Activated CD4-positive, alpha-beta T cell treated with anti-CD3 and anti-CD28 coated beads, Interleukin-2, amount 50 U/mL, for 48 hours (primary cell): ENCODE measurements at regions not wholly inside any gene's neighbourhood (a gene's known extent, or its start where the extent isn't known, plus 50 kb on each side); places are given as distances from the start of the nearest gene placed in this dataset.
"Not testable (repeated sequence)": the region's sequence is repeated elsewhere in the genome, so short reads cannot be mapped to it uniquely, and the experiment has no call there.

ENCODE experiments used
- DNase-seq, 2 experiments: peaks; one replicate each; pipeline ENCODE4 v3.0.0-alpha.2; 2020

DNA sequence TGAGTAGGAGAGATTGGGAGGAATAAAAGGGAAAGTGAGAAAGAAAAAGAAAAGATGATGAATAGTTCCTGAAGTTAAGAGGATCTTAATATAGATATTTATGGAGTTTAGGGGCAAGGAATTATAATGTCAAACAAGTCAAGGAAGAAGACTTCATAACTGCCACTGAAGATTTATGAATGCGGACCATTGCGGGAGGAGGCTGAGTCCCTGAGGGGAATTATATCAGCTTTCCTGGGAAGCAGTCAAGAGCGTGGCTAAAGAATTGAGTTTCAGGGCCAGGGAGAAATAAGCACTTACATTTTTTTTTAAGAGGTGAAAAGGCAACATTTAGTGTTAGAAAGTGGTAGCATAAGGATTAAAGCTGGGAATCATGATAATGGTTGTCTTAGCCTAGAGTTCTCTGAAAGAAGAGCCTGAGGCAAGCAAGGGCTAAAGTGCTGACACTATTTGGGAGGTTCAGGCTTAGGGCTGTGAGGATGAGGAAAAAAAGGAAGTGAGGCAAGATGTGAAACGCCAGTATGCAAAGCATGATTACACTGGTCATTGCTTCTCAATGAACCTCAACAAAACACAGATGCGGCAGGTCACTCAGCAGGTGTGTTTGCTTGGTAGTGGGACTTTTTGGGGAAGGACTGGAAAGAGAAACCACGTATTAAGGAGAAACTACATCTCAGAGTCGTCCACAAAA, 217.1 kb downstream of the SLC4A3 start:
- DNase-seq = no peak

DNA sequence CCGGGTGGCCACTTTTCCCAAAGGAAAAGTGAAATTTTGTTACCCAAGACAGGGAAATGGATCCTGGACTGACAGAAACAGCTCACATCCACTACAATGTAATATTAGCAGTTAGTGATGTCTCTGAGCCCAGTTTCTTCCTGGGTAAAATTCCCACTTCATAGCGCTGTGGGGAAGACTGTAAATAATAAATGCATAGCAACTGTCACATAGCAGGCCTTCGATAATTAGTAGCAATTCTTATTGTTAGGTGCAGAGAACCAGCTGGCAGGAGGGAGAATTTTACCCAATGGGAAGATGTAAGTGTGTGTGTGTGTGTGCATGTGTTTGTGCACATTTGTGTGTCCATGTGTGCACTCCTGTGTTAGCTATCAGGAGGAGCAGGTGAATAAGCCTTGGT, 221.5 kb downstream of the SLC4A3 start:
- no peak for DNase-seq

DNA sequence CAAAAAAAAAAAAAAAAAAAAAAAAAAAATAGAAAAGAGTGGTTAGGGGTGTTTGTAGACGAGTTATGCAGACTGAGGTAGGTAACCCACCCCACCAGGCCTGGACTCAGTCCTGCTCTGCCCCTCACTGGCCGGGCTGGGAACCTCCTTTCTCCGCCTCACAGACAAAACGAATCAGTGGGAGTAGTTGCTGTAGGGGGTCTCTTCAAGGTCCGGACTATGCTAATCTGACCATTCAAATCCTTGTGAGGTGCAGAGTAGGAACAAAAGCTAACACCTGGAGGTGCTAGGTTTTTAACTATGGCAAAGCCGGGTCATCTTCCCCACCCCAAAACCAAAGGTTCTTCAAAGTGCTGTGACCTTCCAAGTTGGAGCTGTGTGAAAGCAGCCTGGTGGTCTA, 223.7 kb downstream of the SLC4A3 start:
- no peak for DNase-seq

DNA sequence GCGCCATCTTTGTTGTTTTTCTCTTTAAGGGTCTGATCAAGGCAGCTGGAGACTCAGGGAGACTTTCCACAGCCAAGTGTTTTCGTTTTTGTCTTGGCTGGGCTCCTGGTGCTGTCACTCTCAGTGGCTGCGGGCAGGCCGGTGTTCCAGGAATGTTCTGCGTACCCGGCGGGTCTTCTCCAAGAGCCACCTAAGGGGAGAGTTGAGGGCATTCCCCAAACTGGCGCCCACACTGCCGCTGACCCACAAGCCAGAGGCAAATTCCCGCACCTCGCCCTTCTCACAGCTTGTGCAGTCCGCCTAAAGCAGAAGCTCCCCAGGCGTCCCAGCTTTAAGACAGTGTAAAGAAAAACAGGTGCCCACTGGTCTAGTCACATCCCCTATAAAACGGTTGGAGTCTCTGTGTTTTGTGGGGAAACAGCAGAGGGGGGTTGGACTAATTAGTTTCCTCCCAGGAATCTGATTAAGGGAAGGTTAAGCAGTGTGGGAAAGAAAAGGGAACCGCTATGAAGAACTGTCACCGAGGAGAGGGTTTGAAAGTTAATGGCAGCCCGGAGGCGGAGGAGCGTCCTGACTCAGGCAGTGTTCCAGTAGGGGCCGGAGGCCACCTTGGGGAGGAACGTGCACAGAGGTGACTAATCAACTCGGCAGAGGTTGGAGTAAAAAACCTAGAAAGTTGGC, 224.5 kb downstream of the SLC4A3 start:
- no peak for DNase-seq

DNA sequence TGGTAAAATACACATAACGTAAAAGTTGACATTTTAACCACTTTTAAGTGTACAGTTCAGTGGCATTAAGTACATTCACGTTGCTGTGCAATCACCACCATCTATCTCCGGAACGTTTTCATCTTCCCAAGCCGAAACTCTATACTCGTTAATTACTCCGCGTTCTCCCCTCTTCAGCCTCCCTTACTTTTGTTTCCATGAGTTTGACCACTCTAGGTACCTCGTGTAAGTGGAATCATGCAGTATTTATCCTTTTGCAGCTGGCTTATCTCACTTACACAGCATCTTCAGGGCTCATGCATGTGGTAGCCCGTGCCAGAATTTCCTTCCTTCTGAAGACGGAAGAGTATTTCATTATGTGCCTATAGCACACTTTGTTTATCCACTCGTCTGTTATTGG, 225.2 kb downstream of the SLC4A3 start:
- no peak for DNase-seq

DNA sequence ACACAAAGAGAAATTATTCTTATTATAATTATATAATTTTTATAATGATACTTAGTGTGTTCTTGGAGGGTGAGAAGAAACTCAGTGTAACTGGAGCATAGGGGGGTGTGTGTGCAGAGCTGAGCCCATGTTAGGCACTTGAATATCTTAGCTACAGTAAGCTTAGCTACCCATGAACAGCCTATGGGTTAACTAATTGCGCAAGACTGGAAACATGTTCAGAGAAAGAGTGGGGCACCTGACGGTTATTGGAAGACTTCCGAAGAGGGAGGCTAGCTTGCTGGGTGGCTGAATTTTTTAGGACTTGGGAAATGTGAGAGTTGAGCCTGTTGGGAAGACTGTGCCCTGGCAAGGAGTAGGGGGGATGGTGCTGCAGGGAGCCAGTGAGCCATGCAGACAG, 229.2 kb downstream of the SLC4A3 start:
- DNase-seq = no peak

DNA sequence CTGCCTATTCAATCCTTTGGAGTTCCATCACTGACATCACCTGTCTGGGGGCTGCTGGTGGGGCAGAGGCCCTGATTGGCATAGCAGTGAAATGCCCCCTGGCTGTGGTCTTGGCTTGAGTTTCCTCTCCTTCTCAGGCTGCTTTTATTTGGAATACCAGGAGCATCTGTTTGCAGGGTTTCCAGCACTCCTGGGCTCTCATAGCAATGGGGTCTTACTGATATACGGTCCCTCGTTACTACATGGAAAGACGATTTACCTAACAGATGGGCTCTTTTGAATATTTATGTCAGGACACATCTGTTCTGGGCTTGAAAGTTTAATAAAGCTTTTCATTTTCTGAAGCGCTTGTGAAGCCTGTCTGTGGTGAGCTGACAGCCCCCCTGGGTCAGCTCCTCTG, 230.3 kb downstream of the SLC4A3 start:
- no peak for DNase-seq

DNA sequence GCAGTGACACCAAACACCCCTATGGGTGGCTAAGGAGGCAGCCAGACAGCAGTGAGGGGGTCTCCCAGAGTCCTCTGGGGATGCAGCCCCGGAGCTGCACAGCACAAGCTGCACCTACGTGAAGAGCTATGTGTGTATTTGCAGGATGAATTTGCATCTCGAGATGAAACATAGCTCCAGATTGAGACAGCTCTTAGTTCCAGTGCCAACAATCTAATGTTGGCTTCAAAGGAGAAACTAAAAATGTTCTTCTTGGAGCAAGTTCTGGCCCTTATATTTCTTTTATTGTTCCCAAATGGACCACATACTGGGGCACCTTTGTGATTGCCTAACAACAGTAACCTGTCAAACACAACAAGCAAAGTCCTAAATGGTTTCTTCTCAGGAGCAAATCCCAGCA, 233.9 kb downstream of the SLC4A3 start:
- no peak for DNase-seq

DNA sequence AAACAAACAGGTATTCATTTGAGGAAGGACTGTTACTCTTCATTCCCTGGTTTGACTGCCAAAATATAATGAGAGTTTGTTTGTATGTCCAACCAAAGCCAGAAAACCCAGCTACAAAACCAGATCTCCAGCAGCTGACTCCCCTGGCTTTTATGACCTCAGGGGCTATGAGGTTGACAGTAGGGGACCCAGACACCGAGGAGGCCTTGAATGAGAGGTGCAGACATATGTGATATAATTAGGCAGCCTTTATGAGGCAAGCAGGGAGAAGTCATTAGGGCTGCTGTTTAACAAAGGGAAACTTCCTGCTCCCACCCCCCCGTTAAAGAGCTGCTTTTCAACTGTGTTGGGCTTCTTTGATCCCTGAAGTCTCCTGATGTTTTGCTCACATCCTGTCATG, 236.7 kb downstream of the SLC4A3 start:
- no peak for DNase-seq

DNA sequence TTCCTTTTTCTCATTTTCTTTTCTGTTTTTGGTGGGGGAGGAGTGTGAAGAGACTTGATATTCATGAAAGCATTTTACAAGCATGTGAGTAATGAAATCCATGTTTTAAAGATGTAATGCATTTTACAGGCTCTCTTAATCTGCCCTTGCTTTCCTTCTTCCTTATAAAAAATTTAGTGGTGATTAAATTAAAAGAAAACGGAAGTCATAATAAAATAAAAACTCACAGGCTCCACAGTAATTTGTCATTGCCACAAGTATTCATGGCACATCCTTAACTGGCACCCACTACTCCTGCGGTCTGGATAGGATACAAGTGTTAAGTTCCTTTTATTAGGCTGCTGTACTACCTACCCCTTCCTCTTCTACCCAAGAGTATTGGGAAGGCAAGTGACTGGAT, 241.2 kb downstream of the SLC4A3 start:
- DNase-seq = no peak

DNA sequence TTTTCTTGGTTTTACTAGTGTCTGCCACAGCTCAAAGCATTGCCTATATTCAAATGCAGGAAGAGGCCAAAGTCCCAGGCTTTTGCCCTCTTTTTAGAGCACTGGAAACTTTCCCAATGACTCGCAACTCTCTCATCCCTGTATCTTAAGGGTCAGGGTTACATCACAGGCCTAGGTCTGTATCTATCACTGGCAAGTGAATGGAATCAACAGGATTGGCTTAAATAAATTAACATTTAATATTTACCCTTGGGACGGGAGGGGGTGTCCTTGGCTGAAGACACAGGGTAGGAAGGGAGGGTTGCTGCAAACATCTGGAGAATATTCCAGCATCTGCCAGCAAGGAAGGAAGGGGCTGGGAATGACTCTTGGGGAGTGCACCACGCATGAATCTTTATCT, 242.6 kb downstream of the SLC4A3 start:
- DNase-seq = no peak

DNA sequence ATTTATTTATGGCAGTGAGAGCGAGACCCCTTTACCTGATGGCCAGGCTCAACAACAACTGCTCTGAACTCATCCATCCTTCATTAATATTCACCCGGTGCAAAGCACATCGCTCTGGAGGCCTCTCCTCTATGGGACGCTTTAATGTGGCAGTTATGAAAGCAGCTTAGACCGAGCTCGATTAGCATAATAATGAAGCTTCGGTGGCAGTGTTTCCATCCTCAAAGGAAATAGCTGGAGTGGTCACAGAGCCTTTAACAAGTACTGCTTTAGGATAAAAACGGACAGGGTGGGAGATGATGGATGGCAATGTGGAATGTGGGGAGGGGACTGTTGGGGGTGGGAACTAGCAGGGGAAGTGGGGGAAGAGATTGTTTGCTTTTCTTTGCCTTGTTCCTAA, 243.9 kb downstream of the SLC4A3 start:
- DNase-seq = no peak

DNA sequence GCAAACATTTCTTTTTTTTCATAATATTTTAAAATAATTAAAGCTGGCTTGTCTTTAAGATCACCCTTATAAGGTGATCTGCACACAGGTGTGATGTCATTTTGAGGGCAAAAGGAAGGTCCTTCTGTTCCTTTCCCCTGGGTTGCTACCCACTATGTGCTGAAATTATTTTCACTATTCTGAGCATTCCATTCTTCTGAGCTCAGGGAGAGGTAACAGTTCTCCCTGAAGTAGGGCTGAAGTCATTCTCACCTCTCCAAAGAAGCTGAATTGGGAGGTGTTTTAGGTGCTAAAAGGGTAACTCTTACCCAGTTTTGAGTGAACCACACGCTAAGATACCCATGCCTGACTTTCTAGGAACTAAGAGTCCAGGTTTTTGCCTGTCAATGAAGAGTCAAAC, 247.6 kb downstream of the SLC4A3 start:
- DNase-seq = no peak

DNA sequence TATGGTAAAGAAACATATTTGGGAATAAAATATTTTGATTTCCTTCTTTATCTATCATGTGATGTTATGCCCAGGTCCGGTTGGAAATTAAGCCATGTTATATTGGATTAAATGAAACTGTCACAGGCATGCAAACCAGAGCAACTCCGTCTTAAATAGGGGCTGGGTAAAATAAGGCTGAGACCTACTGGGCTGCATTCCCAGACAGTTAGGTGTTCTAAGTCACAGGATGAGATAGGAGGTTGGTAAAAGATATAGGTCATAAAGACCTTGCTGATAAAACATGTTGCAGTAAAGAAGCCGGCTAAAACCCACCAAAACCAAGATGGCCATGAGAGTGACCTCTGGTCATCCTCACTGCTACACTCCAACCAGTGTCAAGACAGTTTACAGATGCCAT, 248.6 kb downstream of the SLC4A3 start:
- not testable (repeated sequence) for DNase-seq

DNA sequence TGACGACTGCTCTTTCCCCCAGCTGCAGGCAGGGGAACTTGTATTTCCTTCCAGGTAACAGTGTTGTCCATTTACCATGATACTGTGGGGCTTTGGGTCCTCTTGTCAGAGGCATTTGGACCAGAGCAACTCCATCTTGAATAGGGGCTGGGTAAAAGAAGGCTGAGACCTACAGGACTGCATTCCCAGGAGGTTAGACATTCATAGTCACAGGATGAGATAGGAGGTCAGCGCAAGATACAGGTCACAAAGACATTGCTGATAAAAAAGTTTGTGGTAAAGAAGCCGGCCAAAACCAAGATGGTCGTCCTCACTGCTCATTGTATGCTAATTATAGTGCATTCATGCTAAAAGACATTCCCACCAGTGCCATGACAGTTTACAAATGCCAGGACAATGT, 249.5 kb downstream of the SLC4A3 start:
- no peak for DNase-seq

DNA sequence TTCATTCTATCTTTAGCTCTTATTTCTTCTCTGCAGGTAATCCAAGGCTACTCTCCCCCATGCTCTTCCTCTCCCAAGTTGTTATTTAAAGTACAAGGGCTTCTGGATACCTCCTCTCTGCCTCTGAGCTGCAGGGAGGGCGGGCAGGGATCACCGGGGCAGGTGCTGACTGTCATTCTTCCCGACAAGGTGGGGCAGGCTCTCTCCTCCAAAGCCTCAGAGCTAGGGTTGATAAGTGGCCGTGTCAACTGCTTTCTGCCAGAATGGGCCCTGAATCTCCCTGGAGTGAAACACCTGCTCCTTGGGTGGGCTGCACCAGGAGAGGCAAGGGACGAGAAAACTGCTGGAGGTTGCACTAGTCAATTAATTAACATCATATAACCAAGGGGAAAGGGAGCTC, 250.3 kb downstream of the SLC4A3 start:
- DNase-seq = no peak

DNA sequence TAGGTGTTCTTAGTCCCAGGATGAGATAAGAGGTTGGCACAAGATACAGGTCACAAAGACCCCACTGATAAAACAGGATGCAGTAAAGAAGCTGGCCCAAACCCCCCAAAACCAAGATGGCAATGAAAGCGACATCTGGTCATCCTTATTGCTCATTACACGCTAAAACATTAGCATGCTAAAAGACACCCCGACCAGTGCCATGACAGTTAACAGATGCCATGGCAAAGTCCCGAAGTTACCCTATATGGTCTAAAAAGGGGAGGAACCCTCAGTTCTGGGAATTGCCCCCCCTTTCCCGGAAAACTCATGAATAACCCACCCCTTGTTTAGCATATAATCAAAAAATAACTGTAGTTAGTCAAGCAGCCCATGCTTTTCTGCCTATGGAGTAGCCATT, 251.1 kb downstream of the SLC4A3 start:
- DNase-seq = no peak

DNA sequence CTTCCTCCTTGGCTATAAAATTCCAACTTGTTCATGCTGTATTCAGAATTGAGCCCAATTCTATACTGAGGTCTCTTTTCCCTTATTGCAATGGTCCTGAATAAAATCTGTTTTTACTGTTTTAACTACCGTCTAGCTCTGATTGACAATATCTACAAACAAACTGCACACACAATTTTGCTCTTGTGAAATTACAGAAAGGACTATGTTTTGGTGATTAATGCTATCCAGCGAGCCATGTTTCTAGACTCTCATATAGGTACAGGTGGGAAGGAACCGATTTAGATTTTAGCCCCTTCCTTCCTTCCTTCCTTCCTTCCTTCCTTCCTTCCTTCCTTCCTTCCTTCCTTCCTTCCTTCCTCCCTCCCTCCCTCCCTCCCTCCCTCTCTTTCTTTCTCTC, 254.4 kb downstream of the SLC4A3 start:
- DNase-seq = no peak

DNA sequence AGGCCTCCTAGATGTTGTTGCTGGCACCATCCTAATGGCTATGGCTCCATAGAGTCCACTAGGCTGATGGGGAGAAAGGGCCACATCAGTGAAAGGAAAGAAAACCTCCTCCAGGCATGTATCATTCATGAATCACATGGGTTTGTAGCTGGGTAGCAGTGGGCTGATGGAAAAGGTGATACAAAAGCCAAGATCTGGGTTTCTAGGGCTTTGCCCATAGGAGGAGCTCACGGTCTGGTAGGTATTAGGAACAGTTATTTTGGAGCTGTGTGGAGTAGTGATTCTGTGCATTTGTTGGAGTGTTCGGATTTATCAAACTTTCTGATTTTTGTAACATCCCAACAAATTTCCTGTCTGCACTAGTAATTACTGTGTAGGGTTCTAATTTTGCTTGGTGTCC, 259.2 kb downstream of the SLC4A3 start:
- DNase-seq = no peak

DNA sequence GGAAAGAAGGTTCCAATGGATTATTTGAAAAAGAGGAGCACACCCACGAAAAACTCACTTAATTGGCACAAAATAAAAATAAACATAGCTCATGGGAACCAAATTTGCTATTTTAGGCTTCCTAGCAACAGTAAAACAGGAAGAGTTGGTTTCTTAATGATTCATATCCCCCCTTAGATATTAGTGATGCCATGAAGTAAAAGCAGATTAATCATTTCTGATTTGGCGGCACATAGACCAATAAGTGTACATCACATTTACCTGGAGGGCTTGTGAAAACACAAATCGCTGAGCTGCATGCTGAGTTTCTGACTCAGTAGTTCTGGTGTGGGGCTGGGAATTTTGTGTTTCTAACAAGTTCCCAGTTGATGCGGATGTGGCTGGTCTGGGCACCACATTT, 260.4 kb downstream of the SLC4A3 start:
- DNase-seq = no peak

DNA sequence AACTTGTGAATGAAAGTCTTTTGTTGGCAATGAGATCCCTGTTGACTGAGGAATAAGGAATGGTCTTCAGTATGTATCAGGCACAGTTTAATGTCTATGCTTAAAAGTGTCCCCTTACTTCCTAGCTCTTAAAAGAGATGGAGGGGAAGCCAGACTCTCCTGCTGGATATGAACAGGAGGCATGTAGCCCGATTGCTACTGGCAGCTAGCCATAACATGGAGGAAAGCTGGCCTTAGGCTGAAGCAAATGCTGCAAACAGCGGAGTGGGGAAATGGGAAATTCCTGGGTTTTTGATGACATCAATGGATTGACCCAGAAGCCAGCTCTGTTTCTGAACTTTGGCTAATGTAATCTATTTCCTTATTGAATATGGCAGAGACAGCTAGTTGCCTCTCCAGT, 266.1 kb downstream of the SLC4A3 start:
- DNase-seq = no peak

DNA sequence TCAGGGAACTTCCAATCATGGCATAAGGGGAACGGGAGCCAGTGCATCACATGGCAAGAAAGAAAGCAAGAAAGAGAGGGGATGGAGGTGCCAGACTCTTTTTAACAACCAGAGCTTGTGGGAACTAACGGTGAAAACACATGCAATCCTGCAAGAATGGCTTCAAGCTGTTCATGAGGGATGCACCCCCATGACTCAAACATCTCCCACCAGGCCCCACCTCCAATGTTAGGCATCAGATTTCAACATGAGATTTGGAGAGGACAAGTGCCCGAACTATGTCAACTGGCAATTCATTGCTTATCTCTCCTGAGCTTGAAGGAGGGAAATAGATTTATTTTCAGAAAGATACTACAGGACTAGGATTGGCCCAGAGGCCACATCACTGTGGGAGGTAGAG, 270.0 kb downstream of the SLC4A3 start:
- DNase-seq = no peak

DNA sequence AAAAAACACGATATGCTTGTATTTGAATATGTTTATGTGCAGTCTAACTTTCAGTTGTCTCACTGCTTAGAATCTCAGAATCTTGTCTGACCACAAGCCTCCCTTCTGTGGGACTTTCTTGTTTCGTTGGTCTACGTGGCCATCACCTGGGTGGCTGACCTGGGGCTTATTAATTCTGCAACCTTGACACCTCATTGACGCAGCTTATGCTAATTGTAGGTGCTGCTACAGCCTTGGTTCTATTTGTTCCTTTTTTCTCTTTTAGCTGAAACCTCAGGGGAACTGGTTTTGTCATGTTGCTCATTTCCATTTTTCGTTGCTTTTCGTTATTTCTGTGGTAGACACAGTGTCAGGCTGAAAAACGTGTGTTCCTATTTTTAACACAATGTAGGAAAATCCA, 273.7 kb downstream of the SLC4A3 start:
- no peak for DNase-seq

DNA sequence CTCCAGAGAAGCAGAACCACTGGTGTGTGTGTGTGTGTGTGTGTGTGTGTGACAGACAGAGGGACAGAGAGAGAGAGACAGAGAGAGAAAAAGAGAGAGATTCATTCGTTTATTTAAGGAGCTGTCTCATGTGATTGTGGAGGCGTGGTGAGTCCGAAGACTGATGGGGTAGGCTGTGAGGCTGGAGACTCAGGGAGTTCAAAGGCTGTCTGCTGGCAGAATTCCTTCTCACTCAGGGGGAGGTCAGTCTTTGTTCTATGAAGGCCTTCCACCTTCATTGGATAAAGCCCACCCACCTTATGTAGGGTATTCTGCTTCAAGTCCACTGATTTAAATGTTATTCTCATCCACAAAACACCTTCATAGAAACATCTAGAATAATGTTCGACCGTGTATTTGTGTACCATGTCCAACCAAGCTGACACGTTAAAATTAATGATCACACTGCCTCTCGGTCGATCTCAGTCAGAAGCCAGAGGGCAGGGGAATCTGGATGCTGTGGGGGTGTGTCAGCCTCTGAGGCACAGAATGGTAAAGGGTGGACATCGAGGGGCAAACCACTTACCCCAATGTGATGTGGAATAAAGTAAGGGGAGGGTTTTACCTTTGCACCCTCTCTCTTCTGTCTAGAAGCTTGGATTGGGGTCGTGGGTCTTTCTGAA, 275.6 kb downstream of the SLC4A3 start:
- DNase-seq = no peak

DNA sequence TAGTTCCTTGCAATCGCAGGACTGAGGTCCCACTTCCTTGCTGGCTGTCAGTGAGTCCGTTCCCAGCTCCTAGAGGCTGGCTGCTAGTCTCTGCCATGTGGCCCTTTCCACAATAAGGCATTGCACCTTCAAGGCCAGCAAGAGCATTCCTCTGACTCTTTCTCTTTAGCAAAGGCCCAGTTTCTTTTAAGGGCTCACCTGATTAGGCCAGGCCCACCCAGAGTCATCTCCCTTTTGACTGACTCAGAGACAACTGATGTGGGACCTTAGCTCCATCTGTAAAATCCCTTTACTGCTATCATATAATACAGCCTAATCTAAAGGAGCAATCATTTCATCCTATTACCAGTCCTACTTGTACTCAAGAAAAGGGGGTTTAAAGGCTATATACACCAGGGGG, 278.2 kb downstream of the SLC4A3 start:
- DNase-seq = no peak
